Peyer's patch (tissue), 4 donors: ENCODE measurements at regions not wholly inside any gene's neighbourhood (a gene's known extent, or its start where the extent isn't known, plus 50 kb on each side); places are given as distances from the start of the nearest gene placed in this dataset.

Experiments
- DNase-seq, 3 donors: peaks; one replicate each; pipeline ENCODE4 v3.0.0-alpha.2; 2017 to 2019
- H3K27ac ChIP-seq, 4 donors: fragments of 200-600 bp; sonication (generic); one replicate each; pipeline ENCODE4 v1.5.1; 2016 to 2019
- H3K27me3 ChIP-seq, 2 donors: fragments of 200-600 bp; sonication (generic); one replicate each; pipeline ENCODE4 v1.5.1; 2019
- H3K36me3 ChIP-seq, 3 donors: fragments of 200-600 bp; sonication (generic); one replicate each; pipeline ENCODE4 v1.5.1; 2016 to 2019
- H3K4me1 ChIP-seq, 4 donors: fragments of 200-600 bp; sonication (generic); one replicate each; pipeline ENCODE4 v1.5.1; 2016 to 2019
- H3K4me3 ChIP-seq, 4 donors: fragments of 200-600 bp; sonication (generic); 1 replicate in 3 of 4; 2 replicates in 1 of 4; pipeline ENCODE4 v1.5.1; 2016 to 2019; ENCODE audit warnings: mild to moderate bottlenecking in 1 of 4
- H3K9me3 ChIP-seq, 4 donors: fragments of 200-600 bp; sonication (generic); one replicate each; pipeline ENCODE4 v1.5.1; 2016 to 2019; ENCODE audit warnings: mild to moderate bottlenecking in 1 of 4
- CTCF ChIP-seq, 6 experiments: fragments of 450-650 bp in 4 of 6; fragments of 200-600 bp in 2 of 6; sonication (generic) in 1 of 6; IDR thresholded peaks; one replicate each; pipeline ENCODE4 v1.5.1; 2017 to 2019; ENCODE audit warnings: antibody characterized with exemption in 6 of 6, mild to moderate bottlenecking in 3 of 6, moderate library complexity in 1 of 6
- POLR2A ChIP-seq, 2 donors: fragments of 450-650 bp; IDR thresholded peaks; one replicate each; pipeline ENCODE4 v1.5.1; 2017; ENCODE audit warnings: antibody characterized with exemption in 2 of 2, mild to moderate bottlenecking in 2 of 2, moderate library complexity in 2 of 2

- H3K36me3 ChIP-seq, result no peaks in the 10 kb centered on the region
- no peak overlapping the region for H3K27ac ChIP-seq
- H3K4me3 ChIP-seq, result no peak overlapping the region
- H3K27me3 ChIP-seq, result no peaks in the 10 kb centered on the region
- no peak for DNase-seq
- H3K9me3 ChIP-seq, result no peaks in the 10 kb centered on the region
- no peak for TF ChIP-seq CTCF (IDR thresholded peaks at IDR 0.05)
- no peak for TF ChIP-seq POLR2A (IDR thresholded peaks at IDR 0.05)
- H3K4me1 ChIP-seq, result peaks cover 0 to 5% (median 0%) of the 10 kb centered on the region in 4 donors
These were observed 288.1 kb downstream of the RPLP1 start for GRCh38 chr15:69740684-69741083.

DNA sequence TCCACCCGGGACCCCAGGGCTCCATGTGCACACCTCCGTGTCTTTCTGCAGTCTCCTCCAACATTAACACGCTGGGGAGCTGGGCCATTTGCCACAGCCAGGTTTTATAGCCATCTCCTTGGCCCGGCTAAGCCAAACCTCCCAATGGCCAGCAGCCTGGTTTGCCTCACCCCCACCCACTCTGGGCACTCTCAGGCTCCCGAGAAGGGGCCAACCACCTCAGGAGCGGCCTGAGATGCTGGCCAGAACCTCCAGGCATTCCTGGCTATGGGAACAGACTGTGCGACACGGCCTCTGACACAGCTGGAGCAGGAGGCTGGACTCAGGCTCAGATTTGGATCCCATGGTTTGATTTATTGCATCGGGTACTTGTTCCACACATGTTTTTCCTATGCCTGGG is 289.7 kb downstream of the RPLP1 start:
- no peak overlapping the region for H3K27ac ChIP-seq
- H3K9me3 ChIP-seq, result no peaks in the 10 kb centered on the region
- TF ChIP-seq POLR2A (IDR thresholded peaks at IDR 0.05), result no peak
- TF ChIP-seq CTCF (IDR thresholded peaks at IDR 0.05), result no peak
- H3K4me1 ChIP-seq, result peaks cover 0 to 5% (median 0%) of the 10 kb centered on the region in 4 donors
- H3K27me3 ChIP-seq, result no peaks in the 10 kb centered on the region
- H3K36me3 ChIP-seq, result no peaks in the 10 kb centered on the region
- no peak overlapping the region for H3K4me3 ChIP-seq
- peak in 1 of 3 donors; percentile 37 for DNase-seq

DNA sequence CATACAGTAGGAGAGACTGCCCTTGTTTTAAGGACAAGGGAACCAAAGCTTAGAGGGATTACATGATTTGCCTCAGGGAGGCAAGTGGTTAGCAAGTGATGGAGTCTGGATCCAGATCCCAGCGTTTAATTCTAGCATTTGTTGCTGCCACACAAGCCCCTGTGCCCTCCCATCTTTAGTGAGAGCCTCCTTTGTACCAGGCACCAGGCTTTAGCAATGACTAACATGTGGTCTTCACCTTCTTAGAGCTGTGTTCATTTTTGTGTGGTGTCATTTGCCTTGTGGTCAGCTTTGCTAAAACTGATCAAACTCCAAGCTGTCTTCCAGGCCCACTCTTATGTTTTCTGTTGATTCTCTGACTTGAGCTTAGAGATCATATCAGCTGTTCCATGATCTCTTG is 290.5 kb downstream of the RPLP1 start:
- H3K9me3 ChIP-seq, result no peaks in the 10 kb centered on the region
- no peaks in the 10 kb centered on the region for H3K36me3 ChIP-seq
- no peak overlapping the region for H3K27ac ChIP-seq
- TF ChIP-seq CTCF (IDR thresholded peaks at IDR 0.05), result no peak
- no peak overlapping the region for H3K4me3 ChIP-seq
- no peak for DNase-seq
- H3K4me1 ChIP-seq, result peaks cover 0 to 5% (median 0%) of the 10 kb centered on the region in 4 donors
- H3K27me3 ChIP-seq, result no peaks in the 10 kb centered on the region

- H3K27me3 ChIP-seq, result no peaks in the 10 kb centered on the region
- H3K4me1 ChIP-seq, result peaks cover 0 to 5% (median 0%) of the 10 kb centered on the region in 4 donors
- no peak overlapping the region for H3K27ac ChIP-seq
- DNase-seq, result peak in 1 of 3 donors; percentile 22
- TF ChIP-seq POLR2A (IDR thresholded peaks at IDR 0.05), result no peak
- no peak for TF ChIP-seq CTCF (IDR thresholded peaks at IDR 0.05)
- no peaks in the 10 kb centered on the region for H3K9me3 ChIP-seq
- H3K36me3 ChIP-seq, result no peaks in the 10 kb centered on the region
- H3K4me3 ChIP-seq, result no peak overlapping the region
These were observed 292.0 kb downstream of the RPLP1 start for GRCh38 chr15:69744391-69745162.

DNA sequence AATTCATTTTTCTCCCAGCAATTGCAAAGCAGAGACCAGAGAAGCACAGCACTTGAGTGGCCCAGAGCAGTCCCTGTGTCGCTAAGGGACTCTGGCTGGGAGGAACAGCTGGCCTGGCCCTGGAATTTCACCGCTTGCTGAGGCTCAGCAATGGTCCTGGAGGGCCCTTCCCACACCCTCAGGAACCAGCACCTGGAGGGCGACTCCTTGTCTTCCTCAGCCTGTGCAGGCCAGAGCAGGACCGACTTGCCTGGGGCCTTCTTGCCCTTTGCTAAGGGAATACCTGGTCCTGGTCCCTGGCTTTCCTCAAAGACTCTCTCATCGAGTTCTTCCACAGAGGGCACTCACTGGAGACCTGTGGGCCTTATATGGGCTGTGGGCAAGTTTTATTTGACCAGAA is 294.6 kb downstream of the RPLP1 start:
- no peaks in the 10 kb centered on the region for H3K27me3 ChIP-seq
- no peak overlapping the region for H3K4me3 ChIP-seq
- no peaks in the 10 kb centered on the region for H3K36me3 ChIP-seq
- TF ChIP-seq POLR2A (IDR thresholded peaks at IDR 0.05), result no peak
- no peak for TF ChIP-seq CTCF (IDR thresholded peaks at IDR 0.05)
- no peak for DNase-seq
- H3K9me3 ChIP-seq, result no peaks in the 10 kb centered on the region
- no peak overlapping the region for H3K27ac ChIP-seq
- peaks cover 0 to 5% (median 0%) of the 10 kb centered on the region in 4 donors for H3K4me1 ChIP-seq
